OCI-LY3 (cell line): ENCODE measurements at regions not wholly inside any gene's neighbourhood (a gene's known extent, or its start where the extent isn't known, plus 50 kb on each side); places are given as distances from the start of the nearest gene placed in this dataset.

Source experiments
- CTCF ChIP-seq: fragments of 200-600, 300-600 bp; sonication (generic); IDR thresholded peaks from 2 replicates; pipeline ENCODE4 v1.5.1; 2014; ENCODE audit warnings: antibody characterized with exemption, low read length, low read depth
- EZH2phosphoT487 ChIP-seq: fragments of 200-600 bp; shearing (Covaris generic); IDR thresholded peaks from 2 replicates; pipeline ENCODE4 v1.6.1; 2018; ENCODE audit warnings: antibody characterized with exemption, mixed run types, low read depth

- TF ChIP-seq CTCF = no peak
- TF ChIP-seq EZH2phosphoT487 = no peak
These were observed 122.6 kb downstream of the CNTN3 start for GRCh38 chr3:74491874-74492273.
